ENCODE measurements at regions not wholly inside any gene's neighbourhood (a gene's known extent, or its start where the extent isn't known, plus 50 kb on each side); places are given as distances from the start of the nearest gene placed in this dataset.

DNA sequence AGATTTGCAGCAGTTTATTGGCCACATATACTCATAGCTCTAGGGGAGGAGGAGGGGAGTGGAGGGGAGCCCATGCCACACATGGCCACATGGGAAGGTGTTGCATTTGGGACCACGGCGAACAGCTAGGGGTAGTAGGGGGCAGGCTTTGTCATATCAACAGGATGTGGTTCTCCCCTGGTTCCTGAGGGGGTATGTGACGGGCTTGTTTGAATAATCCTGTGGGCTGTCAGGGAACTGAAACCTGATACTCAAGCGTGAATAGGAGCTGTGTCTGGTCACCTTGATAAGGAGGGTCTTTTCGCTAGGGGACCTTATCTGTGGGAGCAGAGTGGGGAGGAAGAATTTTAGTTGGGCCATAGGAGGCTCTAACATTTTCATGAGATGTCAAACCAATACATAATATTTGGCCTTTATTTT, 264.7 kb downstream of the CTH start:
- in situ Hi-C loops (cut with HindIII; ENCODE audit: low pct_ligation_motif_present, low sequenced_read_pairs): no loop called here
- no peaks in the 10 kb centered on the region for H3K36me3 ChIP-seq (replicated peaks)
- H3K4me3 ChIP-seq (ENCODE audit: low read depth, low read length): no peak overlapping the region
- TF ChIP-seq CTCF (IDR thresholded peaks at IDR 0.05; ENCODE audit: low read depth, low read length, missing control alignments): no peak
- no peak for DNase-seq
- H3K27ac ChIP-seq: no peak overlapping the region
- H3K27me3 ChIP-seq (replicated peaks): no peaks in the 10 kb centered on the region

- Histone ChIP-seq H3K27ac (no peak overlapping the region), H3K4me3 (ENCODE audit: low read depth, low read length) (no peak overlapping the region), H3K27me3 (replicated peaks) (no peaks in the 10 kb centered on the region), H3K36me3 (replicated peaks) (no peaks in the 10 kb centered on the region)
- peak; percentile 39 for DNase-seq
- peak; percentile 78 for TF ChIP-seq CTCF (IDR thresholded peaks at IDR 0.05; ENCODE audit: low read depth, low read length, missing control alignments)
- in situ Hi-C loops (cut with HindIII; ENCODE audit: low pct_ligation_motif_present, low sequenced_read_pairs): no loop called here
Observed at GRCh38 chr1:70685300-70686286, 274.5 kb downstream of the CTH start.

DNA sequence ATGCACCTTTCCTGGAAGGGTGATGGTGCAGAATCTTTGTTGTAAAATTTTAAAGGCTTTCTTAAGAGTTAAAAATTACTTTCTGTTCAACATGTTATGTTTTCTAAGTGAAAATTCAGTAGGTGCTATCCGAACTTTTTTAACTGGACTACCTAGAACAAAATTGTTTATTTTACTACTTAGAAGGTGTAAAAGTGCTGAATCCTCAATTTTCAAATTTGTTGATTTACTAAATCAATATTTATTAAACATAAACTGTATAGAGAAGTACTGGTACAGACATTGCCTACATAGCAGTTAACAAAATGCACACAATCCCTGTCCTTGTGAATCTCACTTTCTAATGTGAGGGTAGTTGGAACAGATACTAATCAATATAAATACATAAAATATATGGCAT, 277.5 kb downstream of the CTH start:
- Histone ChIP-seq H3K36me3 (replicated peaks) (no peaks in the 10 kb centered on the region), H3K4me3 (ENCODE audit: low read depth, low read length) (no peak overlapping the region), H3K27ac (no peak overlapping the region), H3K27me3 (replicated peaks) (no peaks in the 10 kb centered on the region)
- DNase-seq: no peak
- in situ Hi-C loops (cut with HindIII; ENCODE audit: low pct_ligation_motif_present, low sequenced_read_pairs): no loop called here
- TF ChIP-seq CTCF (IDR thresholded peaks at IDR 0.05; ENCODE audit: low read depth, low read length, missing control alignments): no peak

- no peak overlapping the region for H3K27ac ChIP-seq
- no peaks in the 10 kb centered on the region for H3K36me3 ChIP-seq (replicated peaks)
- in situ Hi-C loops (cut with HindIII; ENCODE audit: low pct_ligation_motif_present, low sequenced_read_pairs): no loop called here
- peak overlapping the region; percentile 31 for H3K4me3 ChIP-seq (ENCODE audit: low read depth, low read length)
- DNase-seq: no peak
- no peak for TF ChIP-seq CTCF (IDR thresholded peaks at IDR 0.05; ENCODE audit: low read depth, low read length, missing control alignments)
- no peaks in the 10 kb centered on the region for H3K27me3 ChIP-seq (replicated peaks)
Observed at GRCh38 chr1:70706381-70707037, 295.4 kb downstream of the CTH start.

DNA sequence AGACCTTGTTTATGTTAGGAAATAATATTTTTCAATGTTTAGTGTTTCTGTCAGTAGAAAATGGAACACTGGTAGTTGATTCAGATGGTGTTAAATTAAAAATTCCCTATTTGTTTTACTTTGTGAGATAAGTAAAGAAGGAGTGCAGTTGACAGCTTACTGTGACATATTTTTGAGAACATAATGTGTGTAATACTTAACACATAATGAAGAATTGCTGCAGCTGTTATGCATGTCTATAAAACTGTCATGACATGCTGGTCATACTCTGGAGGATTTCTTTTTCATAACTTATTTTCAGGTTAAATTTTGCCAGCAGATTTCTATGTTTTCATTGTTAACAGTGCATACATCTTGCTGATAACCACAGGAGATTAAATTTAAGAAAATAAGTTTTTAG, 296.1 kb downstream of the CTH start:
- DNase-seq: no peak
- no peak overlapping the region for H3K4me3 ChIP-seq (ENCODE audit: low read depth, low read length)
- H3K36me3 ChIP-seq (replicated peaks): no peaks in the 10 kb centered on the region
- in situ Hi-C loops (cut with HindIII; ENCODE audit: low pct_ligation_motif_present, low sequenced_read_pairs): no loop called here
- no peak overlapping the region for H3K27ac ChIP-seq
- no peaks in the 10 kb centered on the region for H3K27me3 ChIP-seq (replicated peaks)
- no peak for TF ChIP-seq CTCF (IDR thresholded peaks at IDR 0.05; ENCODE audit: low read depth, low read length, missing control alignments)
